MV-4-11 (cell line): ENCODE measurements at regions not wholly inside any gene's neighbourhood (a gene's known extent, or its start where the extent isn't known, plus 50 kb on each side); places are given as distances from the start of the nearest gene placed in this dataset.
"Not testable (repeated sequence)": the region's sequence is repeated elsewhere in the genome, so short reads cannot be mapped to it uniquely, and the experiment has no call there.

Experiments
- DNase-seq: peaks from one replicate; lab custom pipeline; 2025; lab: John Stamatoyannopoulos, UW

- DNase-seq, result not testable (repeated sequence)
Observed at GRCh38 chrX:13186643-13187042, 133.2 kb downstream of the ATXN3L start.

- peak; percentile 37 for DNase-seq
Observed at GRCh38 chrX:13180807-13181206, 136.4 kb upstream of the FAM9C start.

GRCh38 chrX:13179586-13179985 lies 135.2 kb upstream of the FAM9C start:
- DNase-seq, result no peak

GRCh38 chrX:13179100-13179499 lies 134.7 kb upstream of the FAM9C start:
- DNase-seq, result no peak

GRCh38 chrX:13177921-13178566 lies 133.6 kb upstream of the FAM9C start:
- no peak for DNase-seq

- DNase-seq, result no peak
Observed at GRCh38 chrX:13175056-13175455, 130.6 kb upstream of the FAM9C start.

GRCh38 chrX:13170966-13171558 lies 126.6 kb upstream of the FAM9C start:
- no peak for DNase-seq

GRCh38 chrX:13169684-13170083 lies 125.3 kb upstream of the FAM9C start:
- peak; percentile 1 for DNase-seq

- no peak for DNase-seq
Observed at GRCh38 chrX:13168269-13168668, 123.8 kb upstream of the FAM9C start.

- DNase-seq, result peak; percentile 29
Observed at GRCh38 chrX:13167481-13168231, 123.2 kb upstream of the FAM9C start.

GRCh38 chrX:13165266-13166189 lies 121.1 kb upstream of the FAM9C start:
- no peak for DNase-seq

GRCh38 chrX:13164611-13165010 lies 120.2 kb upstream of the FAM9C start:
- DNase-seq, result no peak

GRCh38 chrX:13162772-13163410 lies 118.5 kb upstream of the FAM9C start:
- DNase-seq, result no peak

- DNase-seq, result no peak
Observed at GRCh38 chrX:13159886-13160285, 115.5 kb upstream of the FAM9C start.

- no peak for DNase-seq
Observed at GRCh38 chrX:13158911-13159310, 114.5 kb upstream of the FAM9C start.

- DNase-seq, result not testable (repeated sequence)
Observed at GRCh38 chrX:13155550-13155949, 111.1 kb upstream of the FAM9C start.

- DNase-seq, result peak; percentile 31
Observed at GRCh38 chrX:13153796-13154195, 109.4 kb upstream of the FAM9C start.

GRCh38 chrX:13152518-13153185 lies 108.2 kb upstream of the FAM9C start:
- DNase-seq, result no peak

- DNase-seq, result no peak
Observed at GRCh38 chrX:13151828-13152517, 107.6 kb upstream of the FAM9C start.

GRCh38 chrX:13149702-13150350 lies 105.4 kb upstream of the FAM9C start:
- no peak for DNase-seq
